HG02759 (cell line): ENCODE measurements at regions not wholly inside any gene's neighbourhood (a gene's known extent, or its start where the extent isn't known, plus 50 kb on each side); places are given as distances from the start of the nearest gene placed in this dataset.

Source experiments
- ATAC-seq: cut with Tn5 transposase; IDR thresholded peaks from one replicate; pipeline ENCODE4 v1.9.1; 2021; ENCODE audit warnings: mild to moderate bottlenecking, moderate library complexity; ENCODE audit not compliant: unreplicated experiment

DNA sequence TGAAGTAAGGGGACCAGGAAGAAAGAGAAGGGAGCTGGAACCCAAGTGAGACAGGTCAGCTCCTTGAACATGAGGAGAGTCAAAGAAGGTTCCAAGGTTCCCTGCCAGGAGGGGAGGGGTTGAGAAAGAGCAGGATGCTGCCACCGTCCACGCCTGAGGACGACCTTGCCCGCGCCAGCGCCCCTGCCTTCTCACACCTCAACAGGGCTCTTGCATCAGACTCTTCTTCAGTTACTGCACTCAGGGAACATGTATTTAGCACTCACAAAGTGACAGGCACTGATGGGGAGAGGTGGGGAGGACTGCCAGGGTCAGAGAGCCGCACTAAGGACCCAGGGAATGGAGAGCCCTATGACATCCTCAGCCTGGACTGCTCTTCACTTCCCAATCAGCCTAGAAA lies 102.1 kb upstream of the NUDT4 start:
- ATAC-seq = no peak

DNA sequence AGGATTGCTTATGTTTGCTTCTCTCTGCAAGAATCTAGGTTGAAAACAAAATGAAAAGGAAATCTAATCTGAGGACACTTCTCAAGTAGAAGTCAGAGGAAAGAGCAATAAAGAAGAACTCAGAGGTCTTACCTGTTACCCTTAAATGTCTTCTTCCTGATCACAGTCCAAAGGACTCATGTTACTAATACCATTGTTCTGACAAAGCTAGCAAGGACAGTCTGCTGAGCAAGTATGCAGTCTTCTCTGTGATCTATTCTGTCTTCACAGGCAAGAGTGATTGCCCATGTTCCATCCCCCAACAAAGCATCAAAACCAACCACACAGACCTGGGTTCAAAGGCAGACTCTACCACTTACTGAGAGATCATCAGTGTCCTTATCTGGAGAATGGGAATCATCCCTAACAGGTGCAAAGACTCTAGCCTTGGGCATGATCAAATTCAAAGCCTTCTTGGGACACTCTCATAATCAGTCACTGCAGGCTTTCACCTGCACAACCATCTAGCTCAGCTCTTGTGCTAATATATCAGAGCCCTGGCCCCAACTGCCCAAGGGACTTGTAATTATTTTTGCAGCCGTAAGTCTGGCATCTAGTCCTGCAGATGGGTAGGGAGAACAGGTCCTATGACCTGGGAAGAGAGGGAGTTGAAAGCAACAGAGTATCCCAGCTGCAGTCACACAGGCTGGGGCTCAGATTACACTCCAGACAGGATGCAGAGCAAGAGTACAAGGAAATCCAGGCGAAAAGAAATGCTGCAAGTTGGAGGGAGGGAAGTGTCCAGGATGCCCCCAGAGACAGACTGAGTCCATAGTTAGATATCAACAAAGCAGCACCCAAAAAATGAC lies 97.9 kb upstream of the NUDT4 start:
- ATAC-seq = no peak

DNA sequence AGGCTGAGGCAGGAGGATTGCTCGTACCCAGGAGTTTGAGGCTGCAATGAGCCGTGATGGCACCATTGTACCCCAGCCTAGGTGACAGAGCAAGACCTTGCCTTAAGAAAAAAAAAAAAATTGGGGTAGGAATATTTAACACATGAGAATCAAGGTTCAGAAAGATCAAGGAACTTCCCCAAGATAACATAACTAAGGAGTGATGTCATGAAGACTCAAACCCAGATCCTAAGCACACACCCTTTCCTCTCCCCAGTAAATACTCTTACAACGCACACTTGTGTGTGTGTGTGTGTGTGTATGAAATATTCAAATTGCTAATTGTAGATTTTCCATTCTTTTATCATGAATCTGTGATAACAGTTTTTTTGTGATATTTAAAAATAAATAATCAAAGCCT lies 90.6 kb upstream of the NUDT4 start:
- no peak for ATAC-seq

DNA sequence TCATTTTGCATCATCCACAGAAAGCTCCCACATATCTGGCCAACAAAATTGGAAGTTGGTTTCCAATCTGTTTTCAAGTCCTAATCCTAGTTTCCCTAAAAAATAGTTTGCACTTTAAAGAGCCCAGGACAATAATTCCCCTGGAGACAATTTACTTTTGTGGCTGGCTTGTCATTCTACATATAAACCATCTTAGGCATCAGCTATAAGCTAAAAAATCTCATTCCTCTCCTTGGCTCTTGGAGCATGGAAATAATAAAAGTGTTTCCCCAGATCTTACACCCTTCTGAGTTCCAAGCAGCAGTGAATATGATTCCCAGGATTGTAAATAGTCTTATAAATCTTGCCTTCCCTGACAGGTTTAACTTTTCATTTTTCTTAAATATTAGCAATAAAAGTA lies 89.1 kb upstream of the NUDT4 start:
- no peak for ATAC-seq

DNA sequence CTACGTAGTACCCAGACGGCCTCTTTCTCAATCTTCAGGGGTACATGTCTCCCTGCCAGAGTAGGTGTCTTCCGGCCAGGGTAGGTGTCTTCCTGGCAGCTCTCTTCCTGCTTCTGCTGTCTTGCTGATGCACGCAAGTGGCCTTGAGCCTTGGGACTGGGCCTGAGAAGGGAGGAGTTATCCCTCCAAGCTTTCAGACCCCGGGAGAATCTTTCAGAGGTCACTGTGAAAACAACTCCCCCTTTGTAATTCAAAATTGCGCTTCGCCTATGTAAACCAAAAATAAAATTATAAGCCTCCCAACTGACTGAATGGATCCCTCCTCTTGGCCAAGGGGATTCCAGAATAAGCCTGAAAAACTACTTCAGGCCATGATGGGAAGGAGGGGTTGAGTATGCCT lies 87.3 kb upstream of the NUDT4 start:
- ATAC-seq = no peak

DNA sequence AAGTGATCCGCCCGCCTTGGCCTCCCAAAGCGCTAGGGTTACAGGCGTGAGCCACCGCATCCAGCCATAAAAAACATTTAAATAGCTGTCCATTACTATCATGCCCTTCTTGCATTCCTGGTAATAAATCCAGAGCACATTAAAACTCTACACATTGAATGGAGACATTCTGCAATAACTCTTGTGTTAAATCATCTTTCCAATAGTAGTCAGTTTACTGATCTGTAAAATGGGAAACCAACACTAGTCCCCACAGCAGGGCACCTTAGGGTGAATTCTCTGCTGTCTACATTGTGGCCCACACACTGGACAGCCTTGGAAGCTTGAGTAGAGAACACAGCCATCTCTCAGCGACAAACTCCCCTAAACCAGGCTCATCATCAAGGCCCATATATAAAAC lies 85.5 kb upstream of the NUDT4 start:
- ATAC-seq = no peak

DNA sequence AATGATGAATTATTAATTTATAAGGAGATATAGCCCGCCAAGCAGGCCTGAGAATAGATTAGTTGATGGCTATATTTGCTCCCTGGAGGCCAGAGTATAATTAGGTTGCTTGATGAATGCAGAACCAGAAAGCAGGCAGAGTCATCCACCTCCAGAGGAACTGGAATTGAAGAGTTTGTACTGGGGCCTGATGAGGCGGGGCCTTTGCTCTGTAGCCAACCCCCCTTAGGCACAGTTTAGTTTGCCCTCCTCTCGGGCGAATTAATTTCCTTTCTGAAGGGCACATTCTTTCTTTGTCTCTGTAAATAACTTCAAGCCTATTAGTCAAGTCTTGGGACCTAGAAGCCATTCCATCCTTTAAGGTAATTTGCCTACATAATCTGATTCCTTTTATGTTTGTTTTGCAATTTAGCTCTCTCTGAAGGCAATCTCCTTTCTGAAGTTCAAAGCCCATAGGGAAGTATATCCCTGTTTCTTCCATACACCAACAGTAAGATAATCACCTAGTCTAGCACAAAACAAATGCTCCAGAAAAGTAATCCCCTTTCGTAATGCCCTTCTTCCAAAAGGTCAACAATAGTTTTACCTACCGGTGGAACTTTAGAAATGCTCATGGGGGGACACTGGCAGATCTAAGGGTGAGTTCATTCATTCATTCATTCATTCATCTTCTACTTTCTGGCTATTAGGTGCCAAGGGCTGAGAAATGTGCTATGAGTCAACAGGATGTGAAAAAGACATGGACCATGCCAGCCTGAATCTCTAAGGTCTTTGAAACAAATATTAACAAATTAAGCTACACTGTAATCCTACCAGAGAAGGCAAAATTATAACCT lies 84.8 kb upstream of the NUDT4 start:
- no peak for ATAC-seq

DNA sequence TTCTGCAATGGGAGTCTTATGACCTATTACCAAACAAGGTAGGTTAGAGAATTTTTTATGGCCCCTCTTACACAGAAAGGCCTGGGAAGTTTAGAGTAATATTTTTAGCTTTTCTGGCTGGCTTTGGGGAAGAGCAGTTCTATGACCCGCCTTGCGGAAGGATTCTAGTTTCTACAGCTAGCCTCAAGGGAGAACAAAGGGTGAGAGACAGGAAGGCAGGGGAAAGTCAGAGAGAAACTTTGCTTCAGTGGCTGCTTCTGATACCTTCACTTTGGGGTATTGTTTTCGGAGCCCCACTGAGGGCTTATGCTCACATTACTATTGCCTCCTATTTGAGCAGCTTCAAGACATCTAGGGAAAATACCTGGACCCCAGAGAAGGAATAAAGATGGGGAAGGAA lies 80.7 kb upstream of the NUDT4 start:
- ATAC-seq = peak; percentile 86

DNA sequence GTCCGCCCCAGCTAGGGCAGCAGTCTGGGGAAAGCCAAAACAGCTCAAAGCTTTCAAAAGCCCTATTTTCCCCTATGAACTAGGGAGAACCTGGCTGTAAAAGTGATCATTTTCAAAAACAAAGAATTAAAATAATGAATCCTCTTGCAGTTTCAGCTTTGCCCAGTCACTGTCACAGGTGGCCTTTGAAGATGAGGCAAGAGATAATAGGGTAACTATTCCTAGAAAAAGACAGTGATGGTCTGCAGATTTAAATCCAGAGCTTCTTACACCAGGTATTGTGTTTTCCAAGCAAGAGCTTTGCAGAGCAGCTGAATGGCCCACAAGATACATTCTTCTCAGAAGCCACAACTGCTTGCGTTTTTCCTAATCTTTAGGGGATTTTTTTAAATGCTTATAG lies 80.2 kb upstream of the NUDT4 start:
- no peak for ATAC-seq

DNA sequence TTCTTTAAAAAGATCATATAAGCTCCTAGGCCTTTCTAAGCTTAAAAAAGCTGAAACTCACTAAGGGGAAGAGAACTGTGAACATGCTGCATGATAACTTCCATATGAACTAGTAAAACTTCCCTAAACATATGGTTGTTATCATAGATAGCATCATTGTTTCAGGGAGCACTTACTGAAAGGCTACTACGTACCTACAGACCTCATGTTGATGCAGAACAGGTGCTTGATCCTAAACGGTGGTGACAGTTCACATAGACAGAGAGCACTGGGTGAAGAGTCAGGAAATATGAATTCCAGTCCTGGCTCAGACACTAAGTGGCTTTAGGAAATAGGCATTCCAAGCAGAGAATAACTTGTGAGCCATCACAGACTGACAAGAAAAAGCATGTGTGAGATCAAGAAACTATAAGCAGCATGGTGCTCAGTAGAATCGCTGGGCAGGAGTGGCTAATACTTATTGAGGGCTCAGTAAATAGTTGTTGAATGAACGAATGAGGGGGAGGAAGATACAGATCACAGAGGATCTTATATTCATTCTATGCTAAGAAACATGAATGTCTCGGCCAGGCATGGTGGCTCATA lies 78.4 kb upstream of the NUDT4 start:
- ATAC-seq = no peak

DNA sequence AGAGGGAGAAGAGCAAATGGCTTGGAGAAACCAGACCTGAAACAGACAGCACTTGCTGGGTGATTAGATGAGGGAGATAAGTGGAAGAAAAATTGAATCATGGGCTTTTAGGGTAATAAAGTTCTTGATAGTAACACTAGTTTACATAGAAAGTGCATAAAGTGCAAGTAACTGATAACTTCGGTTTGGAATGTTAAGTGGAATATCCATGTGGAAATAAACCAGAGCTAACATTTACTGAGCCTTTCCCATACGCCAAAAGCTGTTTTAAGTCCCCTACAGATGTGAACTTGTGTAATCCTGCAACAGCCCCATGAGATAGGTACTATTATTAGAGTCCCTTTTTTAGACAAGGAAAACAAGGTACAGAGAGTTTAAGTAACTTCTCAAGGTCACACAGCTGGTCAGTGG lies 77.1 kb upstream of the NUDT4 start:
- ATAC-seq = no peak

DNA sequence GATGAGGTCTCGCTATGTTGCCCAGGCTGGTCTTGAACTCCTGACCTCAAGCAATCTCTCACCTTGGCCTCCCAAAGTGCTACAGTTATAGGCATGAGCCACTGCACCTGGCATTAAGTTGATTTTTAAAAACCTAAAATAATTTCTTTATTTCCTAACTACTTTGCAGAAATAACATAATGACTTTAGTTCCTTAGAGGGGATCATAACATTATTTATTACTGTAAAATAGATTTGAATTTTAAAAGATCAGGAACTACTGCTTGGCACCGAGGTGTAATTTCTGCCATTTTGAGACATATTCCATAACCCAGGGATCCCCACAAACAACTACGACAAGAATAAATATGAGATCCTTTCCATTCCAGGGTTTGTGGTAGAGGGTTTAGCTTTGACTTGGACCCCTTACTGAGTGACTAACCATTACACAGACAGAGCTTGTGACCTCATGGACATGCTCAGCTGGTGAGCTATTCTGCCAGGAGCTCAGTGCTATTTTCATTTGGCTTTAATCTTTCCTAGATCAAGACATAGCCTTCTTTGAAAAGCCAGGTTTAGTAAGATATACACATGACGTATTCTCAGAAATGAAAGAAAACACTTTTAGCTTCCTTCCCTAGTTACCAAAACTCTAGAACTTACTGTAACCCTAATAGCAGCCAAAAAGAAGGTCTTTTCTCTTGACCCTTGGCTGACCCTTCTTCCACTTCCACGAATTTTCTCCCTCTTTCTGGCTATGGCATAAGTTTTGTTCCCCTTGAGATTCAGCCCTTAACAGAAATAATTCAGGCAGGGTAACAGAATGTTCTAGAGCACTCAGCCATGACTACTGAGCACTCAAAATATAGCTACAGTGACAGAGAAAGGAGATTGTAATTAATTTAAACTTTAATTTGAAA lies 75.1 kb upstream of the NUDT4 start:
- no peak for ATAC-seq

DNA sequence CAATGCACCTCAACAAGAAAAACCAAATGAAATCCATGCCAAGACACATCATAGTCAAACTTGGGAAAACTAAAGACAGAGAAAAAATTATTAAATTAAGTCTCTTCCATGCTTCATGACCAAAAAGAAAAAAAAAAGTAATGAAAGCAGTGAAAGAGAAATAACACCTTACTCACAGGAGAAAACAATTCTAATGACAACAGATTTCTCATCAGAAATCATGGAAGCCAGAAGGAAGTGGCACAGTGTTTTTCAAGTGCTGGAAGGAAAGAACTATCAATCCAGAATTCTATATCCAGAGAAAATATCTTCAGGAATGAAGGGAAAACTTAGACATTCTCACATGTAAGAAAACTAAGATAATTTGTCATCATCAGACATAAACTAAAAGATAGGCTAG lies 71.1 kb upstream of the NUDT4 start:
- no peak for ATAC-seq

DNA sequence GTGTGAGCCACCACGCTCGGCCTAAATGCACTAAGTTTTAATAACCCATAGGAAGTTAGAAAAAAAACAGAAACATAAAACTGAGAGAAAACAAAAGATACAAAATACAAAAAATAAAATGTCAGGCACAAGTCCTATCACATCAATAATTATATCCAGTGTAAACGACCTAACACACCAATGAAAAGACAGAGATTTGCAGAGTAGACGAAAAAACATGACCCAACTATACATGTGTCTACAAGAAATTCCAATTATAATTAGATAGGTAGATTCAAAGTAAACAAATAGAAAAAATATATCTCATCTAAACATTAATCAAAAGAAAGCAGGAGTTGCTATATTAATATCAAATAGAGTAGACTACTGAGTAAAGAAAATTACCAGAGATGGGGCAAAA lies 69.4 kb upstream of the NUDT4 start:
- no peak for ATAC-seq

DNA sequence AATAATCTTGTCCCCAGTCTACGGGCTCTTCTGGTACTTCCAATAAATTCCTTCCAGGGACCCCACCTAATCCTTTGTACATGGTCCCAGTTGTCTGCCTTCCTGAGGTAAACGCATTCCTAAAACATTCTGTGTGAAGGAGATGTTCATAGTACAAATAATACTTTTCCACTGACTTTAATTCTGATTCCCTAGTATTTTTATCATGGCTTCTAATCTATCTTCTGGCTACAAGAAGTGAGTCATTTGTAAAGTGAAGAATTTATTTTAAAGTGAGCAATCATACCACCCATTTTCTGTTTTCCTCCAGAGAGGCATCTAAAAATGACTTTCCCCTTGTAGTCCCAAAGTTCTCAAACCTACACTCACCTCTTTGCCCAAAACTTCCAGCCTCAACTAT lies 65.9 kb upstream of the NUDT4 start:
- no peak for ATAC-seq

DNA sequence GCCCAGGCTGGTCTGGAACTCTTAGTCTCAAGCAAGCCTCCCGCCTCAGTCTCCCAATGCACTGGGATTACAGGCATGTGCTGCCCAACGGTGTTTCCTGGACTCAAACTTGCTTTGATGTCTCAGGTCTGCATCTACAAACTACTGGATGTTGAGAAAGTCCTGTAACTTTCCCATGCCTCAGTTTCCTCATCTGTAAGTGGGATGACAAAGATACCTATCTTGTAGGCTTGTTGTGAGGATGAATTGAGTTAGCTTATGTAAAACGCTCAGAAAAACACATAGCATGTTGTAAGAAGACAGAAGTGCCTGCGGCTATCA lies 63.6 kb upstream of the NUDT4 start:
- ATAC-seq = no peak

DNA sequence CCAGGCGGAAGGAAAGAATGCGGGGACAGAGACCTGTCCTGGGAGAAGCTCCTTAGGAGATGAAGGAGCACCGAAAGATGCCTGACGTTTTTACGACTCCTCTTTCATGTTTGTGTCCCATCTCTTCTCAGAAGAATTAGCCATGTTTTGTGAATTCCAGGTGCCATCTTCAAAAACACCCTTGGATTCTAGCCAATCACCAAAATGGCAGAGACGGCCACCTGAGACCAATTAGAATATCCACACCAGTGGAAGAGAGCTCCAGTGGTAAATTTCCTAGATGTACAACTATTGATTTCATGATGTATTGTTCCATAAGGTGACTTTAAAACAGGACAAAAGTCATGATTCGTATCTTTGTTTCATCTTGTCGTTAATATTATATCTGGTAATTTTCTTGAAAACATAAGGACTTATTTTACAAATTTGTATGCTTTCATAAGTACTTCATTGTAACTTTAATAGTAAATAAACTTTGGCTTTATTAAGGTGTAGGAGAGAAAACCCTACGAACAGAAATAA lies 62.3 kb upstream of the NUDT4 start:
- no peak for ATAC-seq

DNA sequence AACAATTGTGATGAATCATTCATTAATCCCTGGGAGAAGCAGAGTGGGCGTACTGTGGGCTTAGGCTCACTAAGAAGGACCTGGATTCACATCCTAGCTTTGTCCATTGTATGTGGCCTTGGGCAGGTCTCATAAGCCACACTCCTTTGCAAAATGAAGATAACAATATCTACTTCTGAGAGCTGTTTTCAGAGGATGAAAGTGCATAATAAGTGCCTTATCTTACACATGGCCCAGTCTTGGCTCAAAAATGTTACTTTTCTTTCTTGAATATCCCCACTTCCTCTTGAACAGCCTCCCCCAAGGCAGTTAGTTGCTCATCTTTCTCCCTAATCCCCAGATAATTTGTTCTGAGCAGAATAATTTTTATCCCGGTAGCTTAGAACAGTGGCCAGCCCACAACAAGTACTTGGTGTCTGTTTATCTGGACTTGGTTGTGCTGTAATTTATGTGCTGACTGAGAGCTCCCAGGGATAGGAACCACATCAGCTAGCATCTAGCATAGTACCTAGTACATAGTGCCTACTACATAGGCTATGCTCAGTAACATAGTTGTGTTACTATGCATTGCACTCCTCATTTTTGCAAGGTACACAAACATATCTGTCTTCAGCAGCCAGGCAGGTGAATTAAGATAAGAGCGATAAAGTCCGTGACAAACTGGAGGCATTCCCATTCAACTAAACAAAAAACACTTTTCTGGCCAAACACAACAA lies 61.7 kb upstream of the NUDT4 start:
- no peak for ATAC-seq

DNA sequence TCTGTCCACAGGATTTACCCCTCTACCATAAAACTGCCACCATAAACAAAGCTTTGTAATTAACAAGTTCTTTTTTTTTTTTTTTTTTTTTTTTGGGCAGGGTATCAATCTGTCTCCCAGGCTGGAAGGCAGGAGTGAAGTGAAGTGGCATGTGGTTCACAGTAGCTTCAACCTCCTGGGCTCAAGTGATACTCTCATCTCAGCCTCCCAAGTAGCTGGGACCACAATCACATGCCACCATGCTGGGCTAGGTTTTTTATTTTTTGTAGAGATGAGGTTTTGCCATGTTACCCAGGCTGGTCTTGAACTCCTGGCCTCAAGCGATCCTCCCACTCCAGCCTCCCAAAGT lies 61.1 kb upstream of the NUDT4 start:
- no peak for ATAC-seq

DNA sequence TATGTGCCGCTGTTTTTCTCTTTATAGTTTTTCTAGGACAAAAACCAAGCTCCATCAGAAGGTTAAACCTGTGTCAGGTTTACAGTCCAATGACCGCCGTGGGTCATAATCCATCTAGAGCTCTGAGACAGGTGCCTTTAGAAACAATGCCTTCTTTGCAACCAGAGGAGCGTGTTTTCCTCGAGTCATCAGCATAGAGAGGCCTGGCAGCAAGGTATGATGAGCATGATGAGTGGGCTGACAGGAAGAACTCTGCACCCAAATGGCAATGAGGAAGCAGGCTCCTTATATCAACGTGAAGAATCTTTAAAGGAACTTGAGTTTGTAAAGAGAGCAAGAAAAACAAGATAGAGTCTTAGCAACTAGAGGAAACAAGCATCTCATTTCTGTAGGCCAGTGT lies 60.5 kb upstream of the NUDT4 start:
- ATAC-seq = no peak
